A549 (cell line): ENCODE measurements at regions not wholly inside any gene's neighbourhood (a gene's known extent, or its start where the extent isn't known, plus 50 kb on each side); places are given as distances from the start of the nearest gene placed in this dataset.

Experiments used
- EHF ChIP-seq: fragments of 250-450 bp; sonication (Bioruptor Pico); IDR thresholded peaks from 2 replicates; pipeline ENCODE4 v1.5.0; 2020; ENCODE audit warnings: mild to moderate bottlenecking
- EP300 ChIP-seq, 2 experiments: fragments of >200 bp; sonication (Bioruptor Twin); formaldehyde crosslinking; IDR thresholded peaks; 2 replicates in 1 of 2; 3 replicates in 1 of 2; pipeline ENCODE4 v1.6.1; 2016 to 2017
- SMC3 ChIP-seq: fragments of >200 bp; sonication (Bioruptor Twin); formaldehyde crosslinking; IDR thresholded peaks from 3 replicates; pipeline ENCODE4 v1.6.1; 2018; ENCODE audit warnings: inconsistent platforms
- ZC3H11A ChIP-seq: fragments of 450-650 bp; IDR thresholded peaks from 2 replicates; pipeline ENCODE4 v1.6.1; 2014; ENCODE audit warnings: antibody characterized with exemption, mild to moderate bottlenecking
- TF ChIP-seq, protein P1 (sequence below): fragments of >200 bp; sonication (Bioruptor Twin); formaldehyde crosslinking; IDR thresholded peaks from 3 replicates; pipeline ENCODE4 v1.5.1; 2016

DNA sequence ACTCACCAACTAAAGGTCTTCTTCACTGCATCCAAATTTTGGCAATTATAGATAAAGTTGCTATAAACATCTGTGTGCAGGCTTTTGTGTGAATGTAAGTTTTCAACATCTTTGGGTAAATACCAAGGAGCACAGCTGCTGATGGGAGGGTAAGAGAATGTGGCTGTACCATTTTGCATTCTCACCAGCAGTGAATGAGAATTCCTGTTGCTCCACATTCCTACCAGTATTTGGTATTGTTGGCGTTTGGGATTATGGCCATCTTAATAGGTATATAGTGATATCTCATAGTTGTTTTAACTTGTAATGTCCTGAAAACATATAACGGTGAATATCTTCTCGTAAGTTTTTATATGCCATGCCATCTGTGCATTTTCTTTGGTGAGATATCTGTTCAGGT, 69.3 kb downstream of the ILRUN start:
- TF ChIP-seq EHF (CRISPR knock-in tag) (no peak), SMC3 (no peak), ZC3H11A (no peak), EP300 (IDR thresholded peaks at IDR 0.05) (no peak)
- TF ChIP-seq, protein P1, sequence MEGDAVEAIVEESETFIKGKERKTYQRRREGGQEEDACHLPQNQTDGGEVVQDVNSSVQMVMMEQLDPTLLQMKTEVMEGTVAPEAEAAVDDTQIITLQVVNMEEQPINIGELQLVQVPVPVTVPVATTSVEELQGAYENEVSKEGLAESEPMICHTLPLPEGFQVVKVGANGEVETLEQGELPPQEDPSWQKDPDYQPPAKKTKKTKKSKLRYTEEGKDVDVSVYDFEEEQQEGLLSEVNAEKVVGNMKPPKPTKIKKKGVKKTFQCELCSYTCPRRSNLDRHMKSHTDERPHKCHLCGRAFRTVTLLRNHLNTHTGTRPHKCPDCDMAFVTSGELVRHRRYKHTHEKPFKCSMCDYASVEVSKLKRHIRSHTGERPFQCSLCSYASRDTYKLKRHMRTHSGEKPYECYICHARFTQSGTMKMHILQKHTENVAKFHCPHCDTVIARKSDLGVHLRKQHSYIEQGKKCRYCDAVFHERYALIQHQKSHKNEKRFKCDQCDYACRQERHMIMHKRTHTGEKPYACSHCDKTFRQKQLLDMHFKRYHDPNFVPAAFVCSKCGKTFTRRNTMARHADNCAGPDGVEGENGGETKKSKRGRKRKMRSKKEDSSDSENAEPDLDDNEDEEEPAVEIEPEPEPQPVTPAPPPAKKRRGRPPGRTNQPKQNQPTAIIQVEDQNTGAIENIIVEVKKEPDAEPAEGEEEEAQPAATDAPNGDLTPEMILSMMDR, result no peak
